ENCODE measurements at regions not wholly inside any gene's neighbourhood (a gene's known extent, or its start where the extent isn't known, plus 50 kb on each side); places are given as distances from the start of the nearest gene placed in this dataset.

DNA sequence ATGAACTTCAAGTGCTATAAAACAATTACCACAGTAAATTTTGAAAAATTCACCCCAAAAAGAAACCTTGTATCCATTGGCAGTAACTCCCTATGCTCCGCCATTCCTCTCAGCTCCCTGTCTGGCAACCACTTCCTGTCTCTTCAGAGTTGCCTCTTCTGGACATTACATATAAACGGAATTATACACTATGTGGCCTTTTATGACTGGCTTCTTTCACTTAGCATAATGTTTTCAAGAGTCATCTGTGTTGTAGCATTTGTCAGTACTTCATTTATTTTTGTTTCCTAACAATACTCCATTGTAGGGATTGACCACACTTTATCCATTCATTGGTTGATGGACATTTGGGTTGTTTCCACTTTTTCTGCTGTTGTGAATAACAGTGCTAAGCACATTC is 50.1 kb downstream of the CEP43 start:
- DNase-seq, result no peak
- no peaks in the 10 kb centered on the region for H3K9me3 ChIP-seq
- no peak overlapping the region for H3K27ac ChIP-seq
- H3K4me1 ChIP-seq, result peaks cover 5% of the 10 kb centered on the region
- no peak for ATAC-seq
- TF ChIP-seq, protein P1, sequence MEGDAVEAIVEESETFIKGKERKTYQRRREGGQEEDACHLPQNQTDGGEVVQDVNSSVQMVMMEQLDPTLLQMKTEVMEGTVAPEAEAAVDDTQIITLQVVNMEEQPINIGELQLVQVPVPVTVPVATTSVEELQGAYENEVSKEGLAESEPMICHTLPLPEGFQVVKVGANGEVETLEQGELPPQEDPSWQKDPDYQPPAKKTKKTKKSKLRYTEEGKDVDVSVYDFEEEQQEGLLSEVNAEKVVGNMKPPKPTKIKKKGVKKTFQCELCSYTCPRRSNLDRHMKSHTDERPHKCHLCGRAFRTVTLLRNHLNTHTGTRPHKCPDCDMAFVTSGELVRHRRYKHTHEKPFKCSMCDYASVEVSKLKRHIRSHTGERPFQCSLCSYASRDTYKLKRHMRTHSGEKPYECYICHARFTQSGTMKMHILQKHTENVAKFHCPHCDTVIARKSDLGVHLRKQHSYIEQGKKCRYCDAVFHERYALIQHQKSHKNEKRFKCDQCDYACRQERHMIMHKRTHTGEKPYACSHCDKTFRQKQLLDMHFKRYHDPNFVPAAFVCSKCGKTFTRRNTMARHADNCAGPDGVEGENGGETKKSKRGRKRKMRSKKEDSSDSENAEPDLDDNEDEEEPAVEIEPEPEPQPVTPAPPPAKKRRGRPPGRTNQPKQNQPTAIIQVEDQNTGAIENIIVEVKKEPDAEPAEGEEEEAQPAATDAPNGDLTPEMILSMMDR (IDR thresholded peaks at IDR 0.05), result no peak
- no peak overlapping the region for H3K4me3 ChIP-seq
- no peaks in the 10 kb centered on the region for H3K27me3 ChIP-seq (ENCODE audit: low read depth)
- intact Hi-C loops (cut with DNase I), result no loop called here
- no peaks in the 10 kb centered on the region for H3K36me3 ChIP-seq

GRCh38 chr6:167050903-167051302 is 51.7 kb downstream of the CEP43 start:
- ATAC-seq, result no peak
- TF ChIP-seq, protein P1 (IDR thresholded peaks at IDR 0.05), result no peak
- intact Hi-C loops (cut with DNase I), result no loop called here
- Histone ChIP-seq H3K36me3 (no peaks in the 10 kb centered on the region), H3K4me3 (no peak overlapping the region), H3K27me3 (ENCODE audit: low read depth) (no peaks in the 10 kb centered on the region), H3K4me1 (peaks cover 5% of the 10 kb centered on the region), H3K27ac (no peak overlapping the region), H3K9me3 (no peaks in the 10 kb centered on the region)
- DNase-seq, result no peak

- TF ChIP-seq, protein P1 (IDR thresholded peaks at IDR 0.05), result no peak
- Histone ChIP-seq H3K9me3 (no peaks in the 10 kb centered on the region), H3K27ac (no peak overlapping the region), H3K4me3 (no peak overlapping the region), H3K4me1 (no peaks in the 10 kb centered on the region), H3K27me3 (ENCODE audit: low read depth) (no peaks in the 10 kb centered on the region), H3K36me3 (no peaks in the 10 kb centered on the region)
- DNase-seq (no peak), ATAC-seq (no peak)
- intact Hi-C loops (cut with DNase I), result no loop called here
Measured at GRCh38 chr6:167053895-167054530, 54.8 kb downstream of the CEP43 start.

GRCh38 chr6:167054987-167055386 is 55.8 kb downstream of the CEP43 start:
- Histone ChIP-seq H3K27ac (no peak overlapping the region), H3K36me3 (no peaks in the 10 kb centered on the region), H3K4me3 (no peak overlapping the region), H3K4me1 (no peaks in the 10 kb centered on the region), H3K27me3 (ENCODE audit: low read depth) (no peaks in the 10 kb centered on the region), H3K9me3 (no peaks in the 10 kb centered on the region)
- TF ChIP-seq, protein P1 (IDR thresholded peaks at IDR 0.05), result no peak
- DNase-seq (no peak), ATAC-seq (no peak)
- intact Hi-C loops (cut with DNase I), result no loop called here

DNA sequence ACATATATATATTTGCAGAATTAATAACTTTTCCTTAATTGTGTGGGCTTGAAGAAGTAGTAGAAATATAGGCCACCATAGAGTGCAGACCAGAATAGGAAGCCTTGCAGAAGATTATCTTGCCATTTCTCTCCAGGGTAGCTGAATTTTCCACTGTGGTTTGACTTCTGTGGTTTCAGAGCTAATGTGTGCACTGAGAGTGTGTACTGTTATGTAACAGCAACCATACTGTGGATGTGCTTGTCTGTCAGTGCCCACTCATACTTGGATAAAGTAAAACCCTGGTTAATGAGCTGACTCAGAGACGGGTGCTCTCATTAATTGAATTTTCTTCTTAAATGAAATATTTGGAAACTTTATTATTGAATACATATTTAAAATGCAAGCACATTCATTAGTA is 57.2 kb downstream of the CEP43 start:
- intact Hi-C loops (cut with DNase I), result no loop called here

More for the DNA sequence above, 57.2 kb downstream of the CEP43 start:
- Histone ChIP-seq H3K27me3 (ENCODE audit: low read depth) (no peaks in the 10 kb centered on the region), H3K4me1 (no peaks in the 10 kb centered on the region), H3K9me3 (no peaks in the 10 kb centered on the region), H3K36me3 (no peaks in the 10 kb centered on the region), H3K27ac (no peak overlapping the region), H3K4me3 (no peak overlapping the region)
- ATAC-seq (peak in 1 of 2 donors; percentile 51), DNase-seq (no peak)
- TF ChIP-seq, protein P1 (IDR thresholded peaks at IDR 0.05), result no peak

All from lower lobe of right lung (tissue), 2 donors.